Gastroesophageal sphincter (tissue), 3 donors: ENCODE measurements at regions not wholly inside any gene's neighbourhood (a gene's known extent, or its start where the extent isn't known, plus 50 kb on each side); places are given as distances from the start of the nearest gene placed in this dataset.

ENCODE experiments used
- CTCF ChIP-seq, 4 experiments: fragments of 200-600 bp in 2 of 4; fragments of 450-650 bp in 2 of 4; sonication (generic) in 1 of 4; IDR thresholded peaks; one replicate each; pipeline ENCODE4 v1.5.1; 2017 to 2019; ENCODE audit warnings: antibody characterized with exemption in 4 of 4, mild to moderate bottlenecking in 2 of 4, moderate library complexity in 2 of 4
- POLR2A ChIP-seq, 2 donors: fragments of 450-650 bp; IDR thresholded peaks; one replicate each; pipeline ENCODE4 v1.6.1; 2017; ENCODE audit warnings: antibody characterized with exemption in 2 of 2, mild to moderate bottlenecking in 2 of 2, moderate library complexity in 1 of 2
- POLR2AphosphoS5 ChIP-seq: sonication (generic); formaldehyde crosslinking; IDR thresholded peaks from one replicate; pipeline ENCODE4 v1.6.1; 2017; ENCODE audit warnings: antibody characterized with exemption

- TF ChIP-seq CTCF (IDR thresholded peaks at IDR 0.05) (no peak), POLR2AphosphoS5 (no peak), POLR2A (IDR thresholded peaks at IDR 0.05) (no peak)
Measured at GRCh38 chr14:35231207-35231760, 60.9 kb upstream of the PSMA6 start.
